Kidney (tissue), 13 donors: ENCODE measurements at regions not wholly inside any gene's neighbourhood (a gene's known extent, or its start where the extent isn't known, plus 50 kb on each side); places are given as distances from the start of the nearest gene placed in this dataset.

ENCODE experiments used
- DNase-seq, 5 donors: peaks; one replicate each; pipeline ENCODE4 v3.0.0-alpha.2; 2013 to 2020
- FAIRE-seq: peaks from 2 replicates; lab custom pipeline; 2012; peaks lifted over from hg19 to GRCh38; lab: Jason Lieb, UNC
- H3K27ac ChIP-seq, 2 donors: one replicate each; pipeline ENCODE4 v1.7.0; 2013; ENCODE audit warnings: low read depth in 2 of 2, low read length in 2 of 2, inconsistent platforms in 1 of 2
- H3K27me3 ChIP-seq: one replicate; pipeline ENCODE4 v1.7.1; 2013; ENCODE audit warnings: low read length, inconsistent platforms; ENCODE audit not compliant: control insufficient read depth, insufficient read depth
- H3K36me3 ChIP-seq, 3 donors: one replicate each; pipeline versions ENCODE4 v1.7.0 to v1.7.1; 2013; ENCODE audit warnings: low read length in 3 of 3, control low read depth in 1 of 3, inconsistent platforms in 1 of 3; ENCODE audit not compliant: insufficient read depth in 3 of 3, control insufficient read depth in 2 of 3
- H3K4me1 ChIP-seq, 3 donors: one replicate each; pipeline versions ENCODE4 v1.7.0 to v1.7.1; 2013; ENCODE audit warnings: low read length in 3 of 3, inconsistent platforms in 1 of 3, low read depth in 1 of 3; ENCODE audit not compliant: control insufficient read depth in 2 of 3, insufficient read depth in 2 of 3
- H3K4me3 ChIP-seq, 3 donors: one replicate each; pipeline versions ENCODE4 v1.7.0 to v1.8.1; 2013; ENCODE audit warnings: low read length in 3 of 3, control low read depth in 1 of 3, inconsistent platforms in 1 of 3
- H3K9ac ChIP-seq, 3 donors: one replicate each; pipeline versions ENCODE4 v1.7.0 to v1.7.1; 2013; ENCODE audit warnings: low read length in 3 of 3, control low read depth in 1 of 3, inconsistent platforms in 1 of 3
- H3K9me3 ChIP-seq, 3 donors: one replicate each; pipeline versions ENCODE4 v1.7.0 to v1.7.1; 2013; ENCODE audit warnings: low read length in 3 of 3, control low read depth in 1 of 3, inconsistent platforms in 1 of 3; ENCODE audit not compliant: control insufficient read depth in 2 of 3, insufficient read depth in 1 of 3
- CTCF ChIP-seq: IDR thresholded peaks from 3 replicates; pipeline ENCODE4 v1.5.1; 2012; ENCODE audit warnings: mild to moderate bottlenecking, moderate library complexity, borderline replicate concordance; ENCODE audit not compliant: insufficient read depth; ENCODE audit errors: extremely low read depth
- intact Hi-C: fragments of 100-400 bp; cut with DNase I; formaldehyde crosslinking; loops from one replicate; pipeline ENCODE4 v1.11.1; 2022
- donor health status: control.
- donor health status: control.
- donor health status: control.
- donor health status: control.
- donor health status: control.
- donor health status: DM: yes; HTN: yes; CAD: no.
- donor health status: Normal renal cell carcinoma (clear cell type).

- Histone ChIP-seq H3K27me3 (no peaks in the 10 kb centered on the region), H3K36me3 (no peaks in the 10 kb centered on the region), H3K4me3 (no peak overlapping the region), H3K4me1 (peaks cover 0 to 3% (median 0%) of the 10 kb centered on the region in 3 donors), H3K9me3 (no peaks in the 10 kb centered on the region), H3K27ac (no peak overlapping the region), H3K9ac (no peak overlapping the region)
- FAIRE-seq (no peak), DNase-seq (no peak)
- no peak for TF ChIP-seq CTCF
- intact Hi-C loops: no loop called here
These were observed 161.3 kb downstream of the GXYLT1 start for GRCh38 chr12:41983394-41983793.

- no peak for FAIRE-seq
- no peak overlapping the region for H3K27ac ChIP-seq
- H3K27me3 ChIP-seq: no peaks in the 10 kb centered on the region
- intact Hi-C loops: no loop called here
- H3K9ac ChIP-seq: peak overlapping the region in 1 of 3 donors; percentile 19
- H3K4me1 ChIP-seq: peaks cover 0 to 3% (median 0%) of the 10 kb centered on the region in 3 donors
- H3K4me3 ChIP-seq: no peak overlapping the region
- TF ChIP-seq CTCF: no peak
- H3K9me3 ChIP-seq: no peaks in the 10 kb centered on the region
- H3K36me3 ChIP-seq: no peaks in the 10 kb centered on the region
- DNase-seq: no peak
These were observed 162.9 kb downstream of the GXYLT1 start for GRCh38 chr12:41981758-41982157.

- FAIRE-seq: no peak
- TF ChIP-seq CTCF: no peak
- H3K4me3 ChIP-seq: no peak overlapping the region
- H3K27ac ChIP-seq: no peak overlapping the region
- intact Hi-C loops: no loop called here
- H3K36me3 ChIP-seq: no peaks in the 10 kb centered on the region
- no peaks in the 10 kb centered on the region for H3K27me3 ChIP-seq
- peak in 2 of 5 donors; percentile 40 to 42 for DNase-seq
- no peak overlapping the region for H3K9ac ChIP-seq
- no peaks in the 10 kb centered on the region for H3K9me3 ChIP-seq
- H3K4me1 ChIP-seq: peaks cover 0 to 3% (median 0%) of the 10 kb centered on the region in 3 donors
These were observed 163.7 kb downstream of the GXYLT1 start for GRCh38 chr12:41981013-41981412.

GRCh38 chr12:41980390-41980789 lies 164.3 kb downstream of the GXYLT1 start:
- no peak for TF ChIP-seq CTCF
- H3K27ac ChIP-seq: no peak overlapping the region
- FAIRE-seq (no peak), DNase-seq (peak in 1 of 5 donors; percentile 25)
- no peak overlapping the region for H3K9ac ChIP-seq
- no peaks in the 10 kb centered on the region for H3K27me3 ChIP-seq
- H3K4me3 ChIP-seq: no peak overlapping the region
- H3K36me3 ChIP-seq: no peaks in the 10 kb centered on the region
- H3K9me3 ChIP-seq: no peaks in the 10 kb centered on the region
- intact Hi-C loops: no loop called here
- H3K4me1 ChIP-seq: peaks cover 0 to 3% (median 0%) of the 10 kb centered on the region in 3 donors
